PC-3 (cell line): ENCODE measurements at regions not wholly inside any gene's neighbourhood (a gene's known extent, or its start where the extent isn't known, plus 50 kb on each side); places are given as distances from the start of the nearest gene placed in this dataset.

ENCODE experiments used
- ATAC-seq: fragments of 200-7000 bp; cut with Tn5 transposase; 2 replicates; pipeline ENCODE4 v1.9.1; 2020; ENCODE audit warnings: mild to moderate bottlenecking, moderate library complexity
- BruUV-seq: library from RNA; stranded (reverse); fragments of 400-500 nt; replicated peaks from 2 replicates; lab custom pipeline; 2021; lab: Mats Ljungman, UMichigan
- CTCF ChIA-PET: fragments of 300-600 bp; sonication (Branson Sonifier 250); formaldehyde crosslinking; loops from one replicate; lab custom pipeline; 2022; ENCODE audit warnings: antibody characterized with exemption; lab: Charles Lee
- POLR2A ChIA-PET: fragments of 300-600 bp; sonication (Branson Sonifier 250); formaldehyde crosslinking; loops from one replicate; lab custom pipeline; 2022; ENCODE audit warnings: antibody characterized with exemption; ENCODE audit not compliant: unreplicated experiment; lab: Charles Lee
- DNase-seq: peaks from one replicate; pipeline ENCODE4 v3.0.0-alpha.2; 2015
- H2AFZ ChIP-seq: fragments of 300-600 bp; sonication (generic); 2 replicates; pipeline ENCODE4 v1.6.0; 2016; ENCODE audit warnings: antibody characterized with exemption, low read length
- H3F3A ChIP-seq: fragments of 300-600 bp; sonication (generic); one replicate; pipeline ENCODE4 v1.6.0; 2017; ENCODE audit warnings: antibody characterized with exemption, low read length, control low read depth, mild to moderate bottlenecking; ENCODE audit not compliant: unreplicated experiment
- H3K27ac ChIP-seq: fragments of 300-600 bp; sonication (generic); 2 replicates; pipeline ENCODE4 v1.5.1; 2016; ENCODE audit warnings: mild to moderate bottlenecking, low read length
- H3K27me3 ChIP-seq: fragments of 300-600 bp; sonication (generic); 2 replicates; pipeline ENCODE4 v1.6.1; 2016; ENCODE audit warnings: low read length, mixed read lengths
- H3K36me3 ChIP-seq: fragments of 300-600 bp; sonication (generic); 2 replicates; pipeline ENCODE4 v1.6.1; 2016; ENCODE audit warnings: low read depth, mixed run types, low read length, mixed read lengths
- H3K4me1 ChIP-seq: fragments of 300-600 bp; sonication (generic); 2 replicates; pipeline ENCODE4 v1.5.1; 2016; ENCODE audit warnings: low read length; ENCODE audit not compliant: insufficient read depth
- H3K4me2 ChIP-seq: fragments of 300-600 bp; sonication (generic); 2 replicates; pipeline ENCODE4 v1.6.0; 2016; ENCODE audit warnings: low read length
- H3K4me3 ChIP-seq: fragments of 300-600 bp; sonication (generic); 2 replicates; pipeline ENCODE4 v1.5.1; 2016; ENCODE audit warnings: mild to moderate bottlenecking, low read length, mixed read lengths
- H3K79me2 ChIP-seq: fragments of 300-600 bp; sonication (generic); 2 replicates; pipeline ENCODE4 v1.6.1; 2017; ENCODE audit warnings: low read length, mixed read lengths
- H3K9ac ChIP-seq: fragments of 300-600 bp; sonication (generic); 2 replicates; pipeline ENCODE4 v1.6.0; 2016; ENCODE audit warnings: mild to moderate bottlenecking, low read length
- H3K9me2 ChIP-seq: fragments of 300-600 bp; sonication (generic); replicated peaks from 2 replicates; pipeline ENCODE4 v1.6.1; 2016; ENCODE audit warnings: mixed run types, low read length, mixed read lengths
- H3K9me3 ChIP-seq: fragments of 300-600 bp; sonication (generic); 2 replicates; pipeline ENCODE4 v1.6.1; 2016; ENCODE audit warnings: low read length, mixed read lengths
- H4K20me1 ChIP-seq: fragments of 300-600 bp; sonication (generic); 2 replicates; pipeline ENCODE4 v1.6.1; 2016; ENCODE audit warnings: low read length, mixed read lengths
- CTCF ChIP-seq: fragments of 300-600 bp; sonication (generic); conservative IDR thresholded peaks from 2 replicates; pipeline ENCODE4 v1.5.1; 2017; ENCODE audit warnings: antibody characterized with exemption, low read depth, mild to moderate bottlenecking, low read length
- EZH2 ChIP-seq: fragments of 300-600 bp; sonication (generic); IDR thresholded peaks from one replicate; pipeline ENCODE4 v1.6.1; 2017; ENCODE audit warnings: antibody characterized with exemption, mild to moderate bottlenecking, low read length; ENCODE audit not compliant: unreplicated experiment
- EZH2phosphoT487 ChIP-seq: fragments of 300-600 bp; sonication (generic); IDR thresholded peaks from 2 replicates; pipeline ENCODE4 v1.6.1; 2018; ENCODE audit warnings: mild to moderate bottlenecking, antibody characterized with exemption, low read length, borderline replicate concordance
- intact Hi-C: fragments of 100-400 bp; cut with micrococcal nuclease; formaldehyde crosslinking; loops from 2 replicates; pipeline ENCODE4 v1.9.0; 2023

GRCh38 chr9:13933268-13933656, 380.7 kb downstream of the NFIB start:
- CTCF ChIA-PET = no interaction called here
- no peak for DNase-seq
- Histone ChIP-seq H4K20me1 (no peaks in the 10 kb centered on the region), H3K27ac (no peak overlapping the region), H3K4me2 (no peak overlapping the region), H3F3A (no peaks in the 10 kb centered on the region), H3K9ac (no peak overlapping the region), H3K9me2 (no peaks in the 10 kb centered on the region), H3K36me3 (no peaks in the 10 kb centered on the region), H3K27me3 (no peaks in the 10 kb centered on the region), H2AFZ (no peak overlapping the region), H3K4me3 (no peak overlapping the region), H3K79me2 (no peaks in the 10 kb centered on the region), H3K9me3 (no peaks in the 10 kb centered on the region), H3K4me1 (peaks cover 10% of the 10 kb centered on the region)
- intact Hi-C loops = no loop called here
- TF ChIP-seq EZH2phosphoT487 = no peak
- TF ChIP-seq CTCF = no peak
- no peak for TF ChIP-seq EZH2
- BruUV-seq = no TSS peak
- no peak for ATAC-seq
- POLR2A ChIA-PET = no interaction called here

GRCh38 chr9:13932528-13933267, 381.2 kb downstream of the NFIB start:
- Histone ChIP-seq H3F3A (no peaks in the 10 kb centered on the region), H3K9me2 (no peaks in the 10 kb centered on the region), H4K20me1 (no peaks in the 10 kb centered on the region), H2AFZ (no peak overlapping the region), H3K36me3 (no peaks in the 10 kb centered on the region), H3K4me3 (no peak overlapping the region), H3K27me3 (no peaks in the 10 kb centered on the region), H3K9ac (no peak overlapping the region), H3K27ac (no peak overlapping the region), H3K79me2 (no peaks in the 10 kb centered on the region), H3K4me1 (peaks cover 5% of the 10 kb centered on the region; the same call in 1 of the 2 replicates), H3K4me2 (no peak overlapping the region), H3K9me3 (no peaks in the 10 kb centered on the region)
- ChIA-PET CTCF (no interaction called here), POLR2A (no interaction called here)
- TF ChIP-seq EZH2 (no peak), CTCF (no peak)
- intact Hi-C loops = no loop called here
- DNase-seq (no peak), ATAC-seq (no peak)
- BruUV-seq = no TSS peak

- Histone ChIP-seq H3K36me3 (no peaks in the 10 kb centered on the region), H3K27ac (no peak overlapping the region), H4K20me1 (no peaks in the 10 kb centered on the region), H2AFZ (no peak overlapping the region), H3K27me3 (no peaks in the 10 kb centered on the region), H3K79me2 (no peaks in the 10 kb centered on the region), H3K4me3 (no peak overlapping the region), H3K4me1 (no peaks in the 10 kb centered on the region), H3K4me2 (no peak overlapping the region), H3K9ac (no peak overlapping the region), H3F3A (no peaks in the 10 kb centered on the region), H3K9me3 (no peaks in the 10 kb centered on the region), H3K9me2 (no peaks in the 10 kb centered on the region)
- POLR2A ChIA-PET = no interaction called here
- ATAC-seq = no peak
- no peak for TF ChIP-seq EZH2phosphoT487
- no peak for TF ChIP-seq CTCF
- no peak for TF ChIP-seq EZH2
- BruUV-seq = no TSS peak
- intact Hi-C loops = no loop called here
- CTCF ChIA-PET = no interaction called here
- no peak for DNase-seq
Measured at GRCh38 chr9:13929013-13929412, 384.9 kb downstream of the NFIB start.
